Central memory CD8-positive, alpha-beta T cell (primary cell): ENCODE measurements at regions not wholly inside any gene's neighbourhood (a gene's known extent, or its start where the extent isn't known, plus 50 kb on each side); places are given as distances from the start of the nearest gene placed in this dataset.
"Not testable (repeated sequence)": the region's sequence is repeated elsewhere in the genome, so short reads cannot be mapped to it uniquely, and the experiment has no call there.

Experiments used
- ATAC-seq: fragments of 150-1000 bp; cut with Tn5 transposase; replicated peaks from 2 replicates; pipeline ENCODE4 v1.10.0; 2022; ENCODE audit warnings: mild to moderate bottlenecking, moderate FRiP score, moderate number of reproducible peaks; ENCODE audit not compliant: poor library complexity, severe bottlenecking; ENCODE audit errors: extremely low read depth
- DNase-seq, 2 donors: peaks; one replicate each; pipeline ENCODE4 v3.0.0; 2021; ENCODE audit warnings: low spot score in 2 of 2
- H3K27ac Mint-ChIP-seq: one replicate; pipeline ENCODE4 v1.8.0; 2022; ENCODE audit warnings: low read depth, mild to moderate bottlenecking, moderate library complexity, mixed read lengths
- H3K27me3 Mint-ChIP-seq: one replicate; pipeline ENCODE4 v1.8.0; 2022; ENCODE audit warnings: mixed read lengths
- H3K36me3 Mint-ChIP-seq: one replicate; pipeline ENCODE4 v1.8.0; 2022; ENCODE audit warnings: mild to moderate bottlenecking, moderate library complexity, mixed read lengths; ENCODE audit not compliant: insufficient read depth
- H3K4me1 Mint-ChIP-seq: one replicate; pipeline ENCODE4 v1.8.0; 2022; ENCODE audit warnings: mixed read lengths
- H3K4me3 Mint-ChIP-seq: one replicate; pipeline ENCODE4 v1.8.0; 2022; ENCODE audit warnings: mild to moderate bottlenecking, moderate library complexity, mixed read lengths
- H3K9me3 Mint-ChIP-seq: one replicate; pipeline ENCODE4 v1.8.0; 2022; ENCODE audit warnings: mixed read lengths

GRCh38 chr13:30832845-30833332 lies 73.2 kb upstream of the MEDAG start:
- Mint-ChIP-seq H3K27me3 (peaks cover 64% of the 10 kb centered on the region), H3K27ac (no peak overlapping the region), H3K36me3 (no peaks in the 10 kb centered on the region), H3K4me3 (no peak overlapping the region), H3K4me1 (no peaks in the 10 kb centered on the region), H3K9me3 (no peaks in the 10 kb centered on the region)
- ATAC-seq (no peak), DNase-seq (no peak)

DNA sequence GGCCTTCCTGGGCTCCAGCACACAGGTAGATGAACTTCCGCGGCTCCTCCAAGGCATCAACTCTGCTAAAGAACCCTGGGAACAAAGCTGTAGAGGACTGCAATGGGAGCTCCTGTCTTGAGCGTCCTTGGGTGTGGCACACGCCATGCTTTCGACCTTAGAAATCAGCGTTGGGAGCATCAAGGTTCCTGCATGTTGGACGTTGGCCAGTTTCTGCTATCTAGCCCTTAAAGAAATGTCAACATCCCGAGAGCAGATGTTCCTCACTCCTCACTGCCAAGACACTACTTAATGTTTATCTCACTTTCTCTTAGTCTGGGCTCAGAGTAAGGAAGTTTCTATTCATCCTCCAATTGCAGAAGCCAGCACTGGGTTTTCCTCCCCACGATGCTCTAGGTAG lies 70.6 kb upstream of the MEDAG start:
- Mint-ChIP-seq H3K4me1 (no peaks in the 10 kb centered on the region), H3K4me3 (no peak overlapping the region), H3K27ac (no peak overlapping the region), H3K36me3 (no peaks in the 10 kb centered on the region), H3K9me3 (no peaks in the 10 kb centered on the region), H3K27me3 (peaks cover 48% of the 10 kb centered on the region)
- ATAC-seq, result no peak
- DNase-seq, result no peak

GRCh38 chr13:30837227-30838159 lies 68.6 kb upstream of the MEDAG start:
- Mint-ChIP-seq H3K4me3 (no peak overlapping the region), H3K9me3 (no peaks in the 10 kb centered on the region)

GRCh38 chr13:30839636-30840035 lies 66.4 kb upstream of the MEDAG start:
- not testable (repeated sequence) for H3K9me3 Mint-ChIP-seq, H3K4me3 Mint-ChIP-seq, H3K36me3 Mint-ChIP-seq, H3K4me1 Mint-ChIP-seq, H3K27ac Mint-ChIP-seq, ATAC-seq, DNase-seq
- peaks cover 28% of the 10 kb centered on the region for H3K27me3 Mint-ChIP-seq

More at GRCh38 chr13:30837227-30838159, 68.6 kb upstream of the MEDAG start:
- no peak for ATAC-seq
- H3K4me1 Mint-ChIP-seq, result no peaks in the 10 kb centered on the region
- H3K36me3 Mint-ChIP-seq, result no peaks in the 10 kb centered on the region
- no peak overlapping the region for H3K27ac Mint-ChIP-seq
- peaks cover 39% of the 10 kb centered on the region for H3K27me3 Mint-ChIP-seq
- DNase-seq, result no peak

DNA sequence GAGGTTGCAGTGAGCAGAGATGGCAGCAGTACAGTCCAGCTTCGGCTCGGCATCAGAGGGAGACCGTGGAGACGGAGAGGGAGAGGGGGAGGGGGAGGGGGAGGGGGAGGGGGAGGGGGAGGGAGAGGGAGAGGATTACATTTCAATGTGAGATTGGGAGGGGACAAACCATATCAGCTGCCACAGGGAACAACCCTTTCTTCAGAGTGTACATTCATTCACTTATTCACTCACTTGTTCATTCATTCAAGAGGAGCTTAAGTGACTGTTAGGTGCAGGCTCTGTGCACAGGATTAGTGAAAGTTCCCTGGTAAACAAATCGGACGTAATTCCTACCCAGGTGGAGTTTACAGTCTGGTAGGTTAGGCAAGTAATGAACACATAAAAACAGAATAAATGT lies 65.6 kb upstream of the MEDAG start:
- H3K4me3 Mint-ChIP-seq, result no peak overlapping the region
- H3K27ac Mint-ChIP-seq, result no peak overlapping the region
- H3K36me3 Mint-ChIP-seq, result no peaks in the 10 kb centered on the region
- ATAC-seq (no peak), DNase-seq (no peak)
- peaks cover 22% of the 10 kb centered on the region for H3K27me3 Mint-ChIP-seq
- H3K9me3 Mint-ChIP-seq, result no peaks in the 10 kb centered on the region
- H3K4me1 Mint-ChIP-seq, result peaks cover 3% of the 10 kb centered on the region

GRCh38 chr13:30841154-30841553 lies 64.9 kb upstream of the MEDAG start:
- Mint-ChIP-seq H3K27ac (no peak overlapping the region), H3K4me3 (no peak overlapping the region), H3K4me1 (peaks cover 5% of the 10 kb centered on the region), H3K27me3 (peaks cover 16% of the 10 kb centered on the region), H3K9me3 (no peaks in the 10 kb centered on the region), H3K36me3 (no peaks in the 10 kb centered on the region)
- no peak for ATAC-seq
- DNase-seq, result no peak

GRCh38 chr13:30843548-30843947 lies 62.5 kb upstream of the MEDAG start:
- no peak overlapping the region for H3K4me3 Mint-ChIP-seq
- DNase-seq, result no peak

DNA sequence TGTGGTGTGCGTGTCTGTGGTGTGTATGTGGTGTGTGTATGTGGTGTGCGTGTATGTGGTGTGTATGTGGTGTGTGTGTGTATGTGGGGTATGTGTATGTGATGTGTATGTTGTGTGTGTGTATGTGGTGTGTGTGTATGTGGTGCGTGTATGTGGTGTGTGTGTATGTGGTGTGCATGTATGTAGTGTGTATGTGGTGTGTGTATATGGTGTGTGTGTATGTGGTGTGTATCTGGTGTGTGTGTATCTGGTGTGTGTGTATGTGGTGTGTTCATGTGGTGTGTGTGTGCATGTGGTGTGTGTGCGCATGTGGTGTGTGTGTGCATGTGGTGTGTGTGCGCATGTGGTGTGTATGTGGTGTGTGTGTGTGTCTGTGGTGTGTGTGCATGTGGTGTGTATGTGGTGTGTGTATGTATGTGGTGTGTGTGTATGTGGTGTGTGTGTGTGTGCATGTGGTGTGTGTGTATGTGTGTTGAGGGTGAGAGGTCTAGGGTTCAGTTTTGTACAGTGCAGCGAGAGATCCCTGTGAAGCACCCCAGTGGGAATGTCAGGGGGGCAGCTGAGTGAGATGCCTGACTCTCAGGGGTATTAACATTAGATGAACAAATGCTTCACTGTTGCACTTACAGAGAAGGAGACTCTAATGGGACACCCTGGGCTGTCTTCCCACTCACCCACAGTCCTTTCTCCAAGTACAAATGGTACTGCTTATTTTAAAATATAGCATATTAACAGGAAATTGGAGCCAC lies 61.3 kb upstream of the MEDAG start:
- no peak for ATAC-seq
- Mint-ChIP-seq H3K36me3 (peaks cover 1% of the 10 kb centered on the region), H3K27ac (peak overlapping the region; percentile 23), H3K9me3 (no peaks in the 10 kb centered on the region), H3K4me3 (no peak overlapping the region), H3K4me1 (peaks cover 5% of the 10 kb centered on the region), H3K27me3 (no peaks in the 10 kb centered on the region)
- DNase-seq, result no peak

More at GRCh38 chr13:30843548-30843947, 62.5 kb upstream of the MEDAG start:
- Mint-ChIP-seq H3K4me1 (peaks cover 5% of the 10 kb centered on the region), H3K27ac (no peak overlapping the region), H3K9me3 (no peaks in the 10 kb centered on the region), H3K27me3 (no peaks in the 10 kb centered on the region), H3K36me3 (peaks cover 1% of the 10 kb centered on the region)
- no peak for ATAC-seq

DNA sequence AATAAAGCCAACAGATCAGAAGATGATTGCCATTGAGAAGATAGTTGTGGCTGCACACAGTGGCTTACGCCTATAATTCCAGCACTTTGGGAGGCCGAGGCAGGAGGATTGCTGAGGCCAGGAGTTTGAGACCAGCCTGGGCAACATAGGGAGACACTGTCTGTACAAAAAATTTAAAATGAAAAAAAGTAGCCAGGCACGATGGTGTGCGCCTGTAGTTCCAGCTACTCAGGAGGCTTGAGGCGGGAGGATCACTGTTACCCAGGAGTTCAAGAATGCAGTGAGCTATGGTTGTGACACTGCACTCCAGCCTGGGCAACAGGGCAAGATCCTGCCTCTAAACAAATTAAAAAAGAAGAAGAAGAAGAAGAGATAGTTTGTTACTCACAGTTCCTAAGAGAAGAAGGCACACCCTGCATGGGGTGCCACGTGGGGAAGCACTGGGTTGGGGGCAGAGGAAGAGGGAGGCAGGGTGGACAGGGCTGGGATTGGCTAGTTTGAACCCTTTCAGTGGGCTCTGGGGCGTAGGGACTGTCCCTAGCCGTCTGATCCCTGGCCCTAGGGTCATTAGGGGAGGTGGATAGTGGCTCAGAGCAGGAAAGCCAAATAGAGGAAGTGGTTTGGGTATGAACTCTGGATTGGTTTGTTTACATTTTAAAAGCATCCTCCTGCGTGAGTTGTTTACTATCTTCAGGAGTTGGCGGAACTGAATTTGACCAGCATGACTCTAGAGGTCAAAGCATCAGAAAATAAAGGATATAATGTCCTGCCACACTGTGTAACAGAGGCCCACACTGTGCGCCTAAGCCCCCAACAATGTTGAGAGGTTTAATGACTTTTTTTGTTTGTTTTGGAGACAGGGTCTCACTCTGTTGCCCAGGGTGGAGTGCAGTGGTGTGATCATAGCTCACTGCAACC lies 60.5 kb upstream of the MEDAG start:
- Mint-ChIP-seq H3K36me3 (peaks cover 1% of the 10 kb centered on the region), H3K4me1 (peaks cover 5% of the 10 kb centered on the region)
- ATAC-seq, result no peak

GRCh38 chr13:30846311-30846710 lies 59.8 kb upstream of the MEDAG start:
- DNase-seq, result no peak
- no peak overlapping the region for H3K27ac Mint-ChIP-seq
- H3K9me3 Mint-ChIP-seq, result no peaks in the 10 kb centered on the region
- no peak overlapping the region for H3K4me3 Mint-ChIP-seq
- H3K27me3 Mint-ChIP-seq, result no peaks in the 10 kb centered on the region
- peaks cover 5% of the 10 kb centered on the region for H3K4me1 Mint-ChIP-seq
- ATAC-seq, result no peak
- H3K36me3 Mint-ChIP-seq, result peaks cover 1% of the 10 kb centered on the region

More for the DNA sequence above, 60.5 kb upstream of the MEDAG start:
- H3K9me3 Mint-ChIP-seq, result no peaks in the 10 kb centered on the region
- peak overlapping the region; percentile 23 for H3K27ac Mint-ChIP-seq
- DNase-seq, result no peak
- H3K4me3 Mint-ChIP-seq, result no peak overlapping the region
- no peaks in the 10 kb centered on the region for H3K27me3 Mint-ChIP-seq

DNA sequence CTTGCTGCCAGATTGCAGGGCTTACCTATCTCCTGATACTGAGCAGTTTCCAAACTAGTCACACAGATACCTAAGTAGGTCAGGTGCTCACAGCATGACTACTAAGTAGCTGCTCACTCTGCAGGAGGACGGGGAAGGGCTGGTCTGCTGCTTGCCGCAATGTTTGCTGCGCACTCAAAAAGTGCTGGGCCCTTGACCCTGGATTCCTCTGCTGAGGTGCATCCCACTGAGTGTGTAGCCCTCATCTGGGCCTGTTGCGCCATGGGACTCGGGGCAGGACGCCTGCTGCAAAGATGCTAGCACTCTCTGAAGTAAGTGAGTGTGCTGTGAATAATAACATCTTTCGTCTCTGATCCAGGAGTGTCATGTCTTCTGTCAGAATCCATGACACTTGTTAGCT lies 59.2 kb upstream of the MEDAG start:
- ATAC-seq, result no peak
- no peak overlapping the region for H3K4me3 Mint-ChIP-seq
- no peak for DNase-seq
- H3K4me1 Mint-ChIP-seq, result peaks cover 5% of the 10 kb centered on the region
- peaks cover 1% of the 10 kb centered on the region for H3K36me3 Mint-ChIP-seq
- H3K27me3 Mint-ChIP-seq, result no peaks in the 10 kb centered on the region
- no peaks in the 10 kb centered on the region for H3K9me3 Mint-ChIP-seq
- H3K27ac Mint-ChIP-seq, result no peak overlapping the region
